ENCODE measurements at regions not wholly inside any gene's neighbourhood (a gene's known extent, or its start where the extent isn't known, plus 50 kb on each side); places are given as distances from the start of the nearest gene placed in this dataset.

- DNase-seq (ENCODE audit: low read depth) = peak; percentile 83
Measured at GRCh38 chr6:44049989-44050871, 77.0 kb downstream of the MRPL14 start.

- DNase-seq (ENCODE audit: low read depth) = peak; percentile 76
Measured at GRCh38 chr6:44049163-44049988, 77.9 kb downstream of the MRPL14 start.

GRCh38 chr6:44048277-44048676 lies 79.0 kb downstream of the MRPL14 start:
- no peak for DNase-seq (ENCODE audit: low read depth)

GRCh38 chr6:44047801-44048200 lies 79.5 kb downstream of the MRPL14 start:
- no peak for DNase-seq (ENCODE audit: low read depth)

- peak; percentile 26 for DNase-seq (ENCODE audit: low read depth)
Measured at GRCh38 chr6:44047179-44047546, 80.1 kb downstream of the MRPL14 start.

- no peak for DNase-seq (ENCODE audit: low read depth)
Measured at GRCh38 chr6:44046516-44047178, 80.6 kb downstream of the MRPL14 start.

- DNase-seq (ENCODE audit: low read depth) = no peak
Measured at GRCh38 chr6:44045672-44046015, 81.6 kb downstream of the MRPL14 start.

GRCh38 chr6:44044940-44045671 lies 82.1 kb downstream of the MRPL14 start:
- DNase-seq (ENCODE audit: low read depth) = no peak

GRCh38 chr6:44044154-44044539 lies 83.1 kb downstream of the MRPL14 start:
- DNase-seq (ENCODE audit: low read depth) = peak; percentile 29

GRCh38 chr6:44043479-44044153 lies 83.6 kb downstream of the MRPL14 start:
- peak; percentile 45 for DNase-seq (ENCODE audit: low read depth)

- peak; percentile 83 for DNase-seq (ENCODE audit: low read depth)
Measured at GRCh38 chr6:44042989-44043478, 84.2 kb downstream of the MRPL14 start.

- DNase-seq (ENCODE audit: low read depth) = no peak
Measured at GRCh38 chr6:44042261-44042988, 84.8 kb downstream of the MRPL14 start.

GRCh38 chr6:44041461-44042260 lies 85.6 kb downstream of the MRPL14 start:
- peak; percentile 99 for DNase-seq (ENCODE audit: low read depth)

GRCh38 chr6:44040786-44041185 lies 86.5 kb downstream of the MRPL14 start:
- no peak for DNase-seq (ENCODE audit: low read depth)

- no peak for DNase-seq (ENCODE audit: low read depth)
Measured at GRCh38 chr6:44039839-44040350, 87.4 kb downstream of the MRPL14 start.

- DNase-seq (ENCODE audit: low read depth) = no peak
Measured at GRCh38 chr6:44039191-44039719, 88.0 kb downstream of the MRPL14 start.

GRCh38 chr6:44038543-44039065 lies 88.6 kb downstream of the MRPL14 start:
- DNase-seq (ENCODE audit: low read depth) = no peak

- DNase-seq (ENCODE audit: low read depth) = no peak
Measured at GRCh38 chr6:44037847-44038542, 89.3 kb downstream of the MRPL14 start.
